ENCODE measurements at regions not wholly inside any gene's neighbourhood (a gene's known extent, or its start where the extent isn't known, plus 50 kb on each side); places are given as distances from the start of the nearest gene placed in this dataset.

GRCh38 chr2:65869296-65869695, 436.9 kb upstream of the SPRED2 start:
- no peaks in the 10 kb centered on the region for H3K79me1 ChIP-seq (ENCODE audit: low read depth in 1 of 2, low read length in 2 of 2)
- H3K14ac ChIP-seq (replicated peaks; ENCODE audit: low read depth, low read length): no peak overlapping the region
- no peak overlapping the region for H3K18ac ChIP-seq (ENCODE audit: low read depth, low read length)
- H3K4me2 ChIP-seq (ENCODE audit: low read depth, low read length): no peak overlapping the region
- in situ Hi-C loops (cut with MboI; ENCODE audit: low sequenced_read_pairs): no loop called here
- no peak overlapping the region for H4K5ac ChIP-seq (ENCODE audit: low read depth, low read length)
- peaks cover 18% of the 10 kb centered on the region for H3K27me3 ChIP-seq (ENCODE audit: control insufficient read depth, insufficient read depth, low read length)
- no peak overlapping the region for H2BK20ac ChIP-seq (ENCODE audit: low read depth, low read length)
- no peak overlapping the region for H3K4ac ChIP-seq (ENCODE audit: low read depth, low read length)
- H3K27ac ChIP-seq (ENCODE audit: insufficient read depth, low read length): no peak overlapping the region
- WGBS, 2 experiments (ENCODE audit: extremely low coverage in 2 of 2, insufficient read length in 1 of 2): 60% methylated on average over 1 of the region's 5 CpGs; no CpG with 5 or more reads in 1 of the 2 experiments
- no peaks in the 10 kb centered on the region for H3K9me1 ChIP-seq (ENCODE audit: insufficient read depth, low read length)
- H2AK9ac ChIP-seq (replicated peaks; ENCODE audit: low read depth, low read length, poor library complexity): no peak overlapping the region
- H2BK5ac ChIP-seq (ENCODE audit: low read depth, low read length, poor library complexity, severe bottlenecking): no peak overlapping the region
- no peak overlapping the region for H2BK120ac ChIP-seq (ENCODE audit: low read depth, low read length)
- H2BK15ac ChIP-seq (ENCODE audit: low read depth, low read length): no peak overlapping the region
- no peak overlapping the region for H4K8ac ChIP-seq (ENCODE audit: low read depth in 2 of 2, low read length in 2 of 2)
- POLR2A ChIA-PET (ENCODE audit: unreplicated experiment): no interaction called here
- DNase-seq (no peak), ATAC-seq (ENCODE audit: low read depth) (no peak)
- H4K91ac ChIP-seq (ENCODE audit: insufficient read depth, low read depth, low read length): no peak overlapping the region
- no peak overlapping the region for H3K23ac ChIP-seq (ENCODE audit: low read depth, low read length)
- intact Hi-C loops (cut with micrococcal nuclease): no loop called here
- H3K36me3 ChIP-seq (ENCODE audit: control insufficient read depth, insufficient read depth, low read length): no peaks in the 10 kb centered on the region
- no peaks in the 10 kb centered on the region for H4K20me1 ChIP-seq (ENCODE audit: insufficient read depth, low read length)
- H3K56ac ChIP-seq (ENCODE audit: extremely low read depth, insufficient read depth, low read length): no peak overlapping the region
- CTCF ChIA-PET: no interaction called here
- no peak overlapping the region for H3K4me3 ChIP-seq (ENCODE audit: insufficient read depth, low read depth, low read length)
- dilution Hi-C loops (cut with HindIII; ENCODE audit: low sequenced_read_pairs, unreplicated experiment): no loop called here
- no TSS peak for BruUV-seq (replicated peaks)
- no peak overlapping the region for H2AK5ac ChIP-seq (ENCODE audit: low read depth, low read length)
- no peak overlapping the region for H2AFZ ChIP-seq (replicated peaks; ENCODE audit: low read length, poor library complexity)
- H3K9ac ChIP-seq (ENCODE audit: low read depth, low read length): no peak overlapping the region
- H3K9me3 ChIP-seq (ENCODE audit: control insufficient read depth, insufficient read depth, low read length): no peaks in the 10 kb centered on the region
- H3K4me1 ChIP-seq (ENCODE audit: control insufficient read depth, insufficient read depth, low read length): no peaks in the 10 kb centered on the region
- TF ChIP-seq CEBPB (IDR thresholded peaks at IDR 0.05; ENCODE audit: low read depth, low read length): no peak
- TF ChIP-seq NFE2L2 (IDR thresholded peaks at IDR 0.05; ENCODE audit: low read depth, low read length): no peak
- TF ChIP-seq POLR2A (IDR thresholded peaks at IDR 0.05; ENCODE audit: low read depth, low read length): no peak
- no peak for TF ChIP-seq FOS (IDR thresholded peaks at IDR 0.05; ENCODE audit: low read depth, low read length)
- TF ChIP-seq RAD21 (IDR thresholded peaks at IDR 0.05; ENCODE audit: low read length): no peak
- no peak for TF ChIP-seq MXI1 (IDR thresholded peaks at IDR 0.05; ENCODE audit: borderline replicate concordance, low read depth, low read length)
- no peak for TF ChIP-seq CTCF (conservative IDR thresholded peaks at IDR 0.05; ENCODE audit: low read depth, low read length)
- no peak for TF ChIP-seq RCOR1 (IDR thresholded peaks at IDR 0.05; ENCODE audit: insufficient replicate concordance, low read length)
- no peak for TF ChIP-seq CHD1 (IDR thresholded peaks at IDR 0.05; ENCODE audit: low read depth, low read length)
- no peak for TF ChIP-seq MAZ (IDR thresholded peaks at IDR 0.05; ENCODE audit: borderline replicate concordance, low read depth, low read length)

Data from IMR-90 (cell line).